ENCODE measurements at regions not wholly inside any gene's neighbourhood (a gene's known extent, or its start where the extent isn't known, plus 50 kb on each side); places are given as distances from the start of the nearest gene placed in this dataset.

DNA sequence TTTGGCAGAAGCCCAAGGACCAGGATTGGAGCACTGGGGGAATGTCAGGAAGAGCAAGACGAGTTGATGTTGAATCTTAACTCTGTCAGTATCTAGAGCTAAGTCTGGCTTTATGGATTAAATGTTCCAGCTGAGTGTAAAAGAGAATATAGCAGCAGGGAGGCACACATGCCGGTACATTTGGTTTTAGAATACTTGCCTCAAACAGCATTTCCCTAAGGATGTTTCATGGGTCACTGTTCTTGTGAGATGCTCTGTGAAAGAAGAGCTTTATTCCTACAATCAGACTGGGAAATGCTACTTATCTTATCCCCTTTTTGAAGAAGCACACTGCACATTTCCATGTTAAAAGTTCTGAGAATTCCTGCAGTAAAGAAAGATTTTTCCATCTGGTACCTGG lies 440.3 kb upstream of the B3GALT2 start:
- TF ChIP-seq, protein P1, sequence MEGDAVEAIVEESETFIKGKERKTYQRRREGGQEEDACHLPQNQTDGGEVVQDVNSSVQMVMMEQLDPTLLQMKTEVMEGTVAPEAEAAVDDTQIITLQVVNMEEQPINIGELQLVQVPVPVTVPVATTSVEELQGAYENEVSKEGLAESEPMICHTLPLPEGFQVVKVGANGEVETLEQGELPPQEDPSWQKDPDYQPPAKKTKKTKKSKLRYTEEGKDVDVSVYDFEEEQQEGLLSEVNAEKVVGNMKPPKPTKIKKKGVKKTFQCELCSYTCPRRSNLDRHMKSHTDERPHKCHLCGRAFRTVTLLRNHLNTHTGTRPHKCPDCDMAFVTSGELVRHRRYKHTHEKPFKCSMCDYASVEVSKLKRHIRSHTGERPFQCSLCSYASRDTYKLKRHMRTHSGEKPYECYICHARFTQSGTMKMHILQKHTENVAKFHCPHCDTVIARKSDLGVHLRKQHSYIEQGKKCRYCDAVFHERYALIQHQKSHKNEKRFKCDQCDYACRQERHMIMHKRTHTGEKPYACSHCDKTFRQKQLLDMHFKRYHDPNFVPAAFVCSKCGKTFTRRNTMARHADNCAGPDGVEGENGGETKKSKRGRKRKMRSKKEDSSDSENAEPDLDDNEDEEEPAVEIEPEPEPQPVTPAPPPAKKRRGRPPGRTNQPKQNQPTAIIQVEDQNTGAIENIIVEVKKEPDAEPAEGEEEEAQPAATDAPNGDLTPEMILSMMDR (conservative IDR thresholded peaks at IDR 0.05), result no peak
- TF ChIP-seq EZH2 (IDR thresholded peaks at IDR 0.05; ENCODE audit: low read depth), result no peak
- no peak overlapping the region for H3K4me3 ChIP-seq
- no TSS peak for BruUV-seq (replicated peaks)
- POLR2A ChIA-PET (ENCODE audit: unreplicated experiment), result interaction anchor here (0.5 kb wide), 1 partner anchor 55 kb away, joined by 4 read pairs; no protein-coding TSS in a partner anchor
- no peaks in the 10 kb centered on the region for H3K4me1 ChIP-seq (replicated peaks; ENCODE audit: insufficient read depth)
- no peak overlapping the region for H2AFZ ChIP-seq
- H3K9me2 ChIP-seq (ENCODE audit: insufficient read depth), result no peaks in the 10 kb centered on the region
- H3K36me3 ChIP-seq (ENCODE audit: low read depth), result no peaks in the 10 kb centered on the region
- DNase-seq, result no peak
- CTCF ChIA-PET, result no interaction called here
- no peak overlapping the region for H3K27ac ChIP-seq
- H3K9me3 ChIP-seq (ENCODE audit: insufficient read depth, low read depth), result no peaks in the 10 kb centered on the region
- no peaks in the 10 kb centered on the region for H3K79me2 ChIP-seq (ENCODE audit: low read depth)
- intact Hi-C loops (cut with micrococcal nuclease; ENCODE audit: unreplicated experiment), result no loop called here
- H3F3A ChIP-seq (ENCODE audit: insufficient read depth, low read depth), result no peaks in the 10 kb centered on the region
- H3K27me3 ChIP-seq (ENCODE audit: insufficient read depth, low read depth), result no peaks in the 10 kb centered on the region
- no peak overlapping the region for H3K4me2 ChIP-seq
- H4K20me1 ChIP-seq (ENCODE audit: insufficient read depth), result no peaks in the 10 kb centered on the region

- Histone ChIP-seq H3K4me2 (no peak overlapping the region), H3K4me1 (replicated peaks; ENCODE audit: insufficient read depth) (no peaks in the 10 kb centered on the region), H2AFZ (no peak overlapping the region), H3K36me3 (ENCODE audit: low read depth) (no peaks in the 10 kb centered on the region), H3K9me2 (ENCODE audit: insufficient read depth) (no peaks in the 10 kb centered on the region), H3K27me3 (ENCODE audit: insufficient read depth, low read depth) (no peaks in the 10 kb centered on the region), H4K20me1 (ENCODE audit: insufficient read depth) (no peaks in the 10 kb centered on the region), H3F3A (ENCODE audit: insufficient read depth, low read depth) (no peaks in the 10 kb centered on the region), H3K4me3 (no peak overlapping the region), H3K27ac (no peak overlapping the region), H3K79me2 (ENCODE audit: low read depth) (no peaks in the 10 kb centered on the region), H3K9me3 (ENCODE audit: insufficient read depth, low read depth) (no peaks in the 10 kb centered on the region)
- DNase-seq, result no peak
- POLR2A ChIA-PET (ENCODE audit: unreplicated experiment), result no interaction called here
- CTCF ChIA-PET, result no interaction called here
- intact Hi-C loops (cut with micrococcal nuclease; ENCODE audit: unreplicated experiment), result no loop called here
- BruUV-seq (replicated peaks), result no TSS peak
- TF ChIP-seq EZH2 (IDR thresholded peaks at IDR 0.05; ENCODE audit: low read depth), result no peak
- TF ChIP-seq, protein P1 (conservative IDR thresholded peaks at IDR 0.05), result no peak
Observed at GRCh38 chr1:193625255-193625654, 438.8 kb upstream of the B3GALT2 start.

- Histone ChIP-seq H3K9me2 (ENCODE audit: insufficient read depth) (no peaks in the 10 kb centered on the region), H3K9me3 (ENCODE audit: insufficient read depth, low read depth) (no peaks in the 10 kb centered on the region), H3K27ac (no peak overlapping the region), H3K27me3 (ENCODE audit: insufficient read depth, low read depth) (no peaks in the 10 kb centered on the region), H4K20me1 (ENCODE audit: insufficient read depth) (no peaks in the 10 kb centered on the region), H2AFZ (no peak overlapping the region), H3K79me2 (ENCODE audit: low read depth) (no peaks in the 10 kb centered on the region), H3K36me3 (ENCODE audit: low read depth) (no peaks in the 10 kb centered on the region), H3K4me2 (no peak overlapping the region), H3K4me3 (no peak overlapping the region), H3F3A (ENCODE audit: insufficient read depth, low read depth) (no peaks in the 10 kb centered on the region), H3K4me1 (replicated peaks; ENCODE audit: insufficient read depth) (peaks cover 4% of the 10 kb centered on the region; the same call in 1 of the 2 replicates)
- intact Hi-C loops (cut with micrococcal nuclease; ENCODE audit: unreplicated experiment), result no loop called here
- POLR2A ChIA-PET (ENCODE audit: unreplicated experiment), result no interaction called here
- CTCF ChIA-PET, result no interaction called here
- no TSS peak for BruUV-seq (replicated peaks)
- DNase-seq, result no peak
- TF ChIP-seq, protein P1 (conservative IDR thresholded peaks at IDR 0.05), result no peak
- TF ChIP-seq EZH2 (IDR thresholded peaks at IDR 0.05; ENCODE audit: low read depth), result no peak
Observed at GRCh38 chr1:193619911-193620310, 433.5 kb upstream of the B3GALT2 start.

All from PC-9 (cell line).